HEK293 (cell line): ENCODE measurements at regions not wholly inside any gene's neighbourhood (a gene's known extent, or its start where the extent isn't known, plus 50 kb on each side); places are given as distances from the start of the nearest gene placed in this dataset.

Experiments used
- CTCF ChIP-seq: fragments of 450-650 bp; formaldehyde crosslinking; IDR thresholded peaks from 2 replicates; pipeline ENCODE4 v1.5.1; 2016; ENCODE audit warnings: missing biosample characterization, missing genetic modification characterization
- FEZF1 ChIP-seq: fragments of 450-650 bp; formaldehyde crosslinking; IDR thresholded peaks from 2 replicates; pipeline ENCODE4 v1.5.1; 2016; ENCODE audit warnings: missing biosample characterization, missing genetic modification characterization
- MYNN ChIP-seq: fragments of 450-650 bp; formaldehyde crosslinking; IDR thresholded peaks from 2 replicates; pipeline ENCODE4 v1.5.1; 2016; ENCODE audit warnings: missing biosample characterization, missing genetic modification characterization, borderline replicate concordance
- PRDM6 ChIP-seq: fragments of 450-650 bp; formaldehyde crosslinking; IDR thresholded peaks from 2 replicates; pipeline ENCODE4 v1.5.1; 2017; ENCODE audit warnings: missing biosample characterization, missing genetic modification characterization
- TCF7L2 ChIP-seq: IDR thresholded peaks from 2 replicates; pipeline ENCODE4 v1.6.1; 2011; ENCODE audit warnings: low read depth, mild to moderate bottlenecking, inconsistent platforms, low read length, moderate library complexity, borderline replicate concordance
- ZNF394 ChIP-seq: fragments of 450-650 bp; formaldehyde crosslinking; IDR thresholded peaks from 2 replicates; pipeline ENCODE4 v1.5.1; 2016; ENCODE audit warnings: missing biosample characterization, missing genetic modification characterization, mild to moderate bottlenecking, moderate library complexity, borderline replicate concordance
- ZNF558 ChIP-seq: fragments of 450-650 bp; formaldehyde crosslinking; IDR thresholded peaks from 2 replicates; pipeline ENCODE4 v1.5.1; 2016; ENCODE audit warnings: missing biosample characterization, missing genetic modification characterization
- ZNF654 ChIP-seq: fragments of 450-650 bp; formaldehyde crosslinking; IDR thresholded peaks from 2 replicates; pipeline ENCODE4 v1.5.1; 2016; ENCODE audit warnings: low read depth, missing biosample characterization, missing genetic modification characterization

- TF ChIP-seq CTCF (tag by site-specific recombination) (no peak), TCF7L2 (no peak), PRDM6 (tag by site-specific recombination) (no peak), ZNF654 (no peak), MYNN (tag by site-specific recombination) (no peak), FEZF1 (tag by site-specific recombination) (no peak), ZNF394 (tag by site-specific recombination) (no peak), ZNF558 (tag by site-specific recombination) (no peak)
Observed at GRCh38 chr6:25218346-25218745, 60.8 kb upstream of the CARMIL1 start.
